AG04449 (cell line): ENCODE measurements at regions not wholly inside any gene's neighbourhood (a gene's known extent, or its start where the extent isn't known, plus 50 kb on each side); places are given as distances from the start of the nearest gene placed in this dataset.
"Not testable (repeated sequence)": the region's sequence is repeated elsewhere in the genome, so short reads cannot be mapped to it uniquely, and the experiment has no call there.

Experiments used
- CTCF ChIA-PET: fragments of 350-600 bp; formaldehyde crosslinking; extraction: SDS; loops from one replicate; lab custom pipeline; 2021; ENCODE audit warnings: antibody characterized with exemption; lab: Yijun Ruan, JAX
- POLR2A ChIA-PET: fragments of 400-600, 350-600 bp; formaldehyde crosslinking; extraction: SDS; loops from one replicate; lab custom pipeline; 2020; ENCODE audit warnings: antibody characterized with exemption, inconsistent platforms; lab: Yijun Ruan, JAX
- DNase-seq: peaks from one replicate; pipeline ENCODE4 v3.0.0-alpha.2; 2010; ENCODE audit warnings: low read depth, low spot score
- H3K4me3 ChIP-seq: 2 replicates; pipeline ENCODE4 v1.5.1; 2011; ENCODE audit warnings: low read depth, mild to moderate bottlenecking, control low read depth, low read length
- TF ChIP-seq, protein P1 (sequence below): IDR thresholded peaks from one replicate; pipeline ENCODE4 v1.5.1; 2011; ENCODE audit warnings: mild to moderate bottlenecking, moderate library complexity, low read length, control low read depth, inconsistent platforms; ENCODE audit not compliant: insufficient read depth; ENCODE audit errors: missing control alignments

DNA sequence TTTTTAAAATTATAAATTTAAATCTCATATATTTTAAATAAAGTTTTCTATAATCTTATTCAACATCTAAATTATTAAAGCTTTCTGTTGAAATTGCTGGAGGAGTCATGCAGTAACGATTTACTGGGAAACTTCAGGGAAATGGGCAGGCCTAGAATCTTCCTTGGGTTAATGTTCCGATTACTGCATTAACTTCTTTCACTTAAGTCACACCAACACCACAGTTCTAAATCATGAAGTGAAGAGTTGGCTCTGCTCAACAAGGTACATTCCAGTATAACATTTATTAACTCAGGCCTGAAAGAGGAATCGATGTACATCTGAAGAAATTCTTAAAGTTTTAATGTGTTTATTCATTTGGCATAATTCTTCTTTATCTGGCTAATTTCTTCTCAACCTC is 244.3 kb downstream of the CCER1 start:
- ChIA-PET POLR2A (no interaction called here), CTCF (no interaction called here)
- no peak overlapping the region for H3K4me3 ChIP-seq
- no peak for DNase-seq
- TF ChIP-seq, protein P1, sequence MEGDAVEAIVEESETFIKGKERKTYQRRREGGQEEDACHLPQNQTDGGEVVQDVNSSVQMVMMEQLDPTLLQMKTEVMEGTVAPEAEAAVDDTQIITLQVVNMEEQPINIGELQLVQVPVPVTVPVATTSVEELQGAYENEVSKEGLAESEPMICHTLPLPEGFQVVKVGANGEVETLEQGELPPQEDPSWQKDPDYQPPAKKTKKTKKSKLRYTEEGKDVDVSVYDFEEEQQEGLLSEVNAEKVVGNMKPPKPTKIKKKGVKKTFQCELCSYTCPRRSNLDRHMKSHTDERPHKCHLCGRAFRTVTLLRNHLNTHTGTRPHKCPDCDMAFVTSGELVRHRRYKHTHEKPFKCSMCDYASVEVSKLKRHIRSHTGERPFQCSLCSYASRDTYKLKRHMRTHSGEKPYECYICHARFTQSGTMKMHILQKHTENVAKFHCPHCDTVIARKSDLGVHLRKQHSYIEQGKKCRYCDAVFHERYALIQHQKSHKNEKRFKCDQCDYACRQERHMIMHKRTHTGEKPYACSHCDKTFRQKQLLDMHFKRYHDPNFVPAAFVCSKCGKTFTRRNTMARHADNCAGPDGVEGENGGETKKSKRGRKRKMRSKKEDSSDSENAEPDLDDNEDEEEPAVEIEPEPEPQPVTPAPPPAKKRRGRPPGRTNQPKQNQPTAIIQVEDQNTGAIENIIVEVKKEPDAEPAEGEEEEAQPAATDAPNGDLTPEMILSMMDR = no peak

DNA sequence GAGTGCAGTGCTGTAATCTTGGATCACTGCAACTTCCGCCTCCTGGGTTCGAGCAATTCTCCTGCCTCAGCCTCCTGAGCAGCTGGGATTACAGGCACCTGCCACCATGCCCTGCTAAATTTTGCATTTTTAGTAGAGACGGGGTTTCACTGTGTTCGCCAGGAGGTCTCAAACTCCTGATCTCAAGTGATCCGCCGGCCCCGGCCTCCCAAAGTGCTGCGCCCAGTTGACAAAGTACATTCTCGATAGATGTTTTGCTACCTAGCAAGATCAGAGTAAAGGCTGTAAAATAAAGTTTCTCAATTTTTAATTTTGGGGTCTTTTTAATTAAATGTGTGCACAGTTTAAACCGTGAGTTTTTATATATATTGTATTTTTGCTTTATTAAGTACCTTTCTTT is 248.9 kb downstream of the CCER1 start:
- CTCF ChIA-PET = no interaction called here
- no peak for DNase-seq
- POLR2A ChIA-PET = no interaction called here
- no peak overlapping the region for H3K4me3 ChIP-seq
- TF ChIP-seq, protein P1 = no peak

DNA sequence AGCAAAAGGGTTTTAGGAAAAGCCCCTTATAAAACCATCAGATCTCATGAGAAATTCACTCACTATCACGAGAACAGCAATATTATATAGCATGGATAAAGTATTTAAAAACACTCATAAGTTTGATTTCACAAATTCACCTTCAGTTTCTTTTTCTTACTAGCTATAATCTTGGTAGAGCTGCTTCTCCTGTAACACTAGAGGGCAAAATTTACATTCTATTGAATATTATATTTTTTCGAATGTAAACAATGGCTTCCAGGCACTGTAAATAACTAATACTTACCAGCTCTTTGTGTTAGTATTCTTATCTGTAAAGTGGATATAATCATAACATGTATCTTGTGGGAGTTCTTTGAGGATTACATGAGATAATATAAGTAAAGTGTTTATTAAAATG is 259.6 kb downstream of the CCER1 start:
- POLR2A ChIA-PET = no interaction called here
- no peak for DNase-seq
- TF ChIP-seq, protein P1 = no peak
- no peak overlapping the region for H3K4me3 ChIP-seq
- CTCF ChIA-PET = interaction anchor here (0.8 to 2.7 kb wide), 12 partner anchors 13 to 248 kb away, joined by 3 to 16 read pairs (median 3); no protein-coding TSS in a partner anchor

DNA sequence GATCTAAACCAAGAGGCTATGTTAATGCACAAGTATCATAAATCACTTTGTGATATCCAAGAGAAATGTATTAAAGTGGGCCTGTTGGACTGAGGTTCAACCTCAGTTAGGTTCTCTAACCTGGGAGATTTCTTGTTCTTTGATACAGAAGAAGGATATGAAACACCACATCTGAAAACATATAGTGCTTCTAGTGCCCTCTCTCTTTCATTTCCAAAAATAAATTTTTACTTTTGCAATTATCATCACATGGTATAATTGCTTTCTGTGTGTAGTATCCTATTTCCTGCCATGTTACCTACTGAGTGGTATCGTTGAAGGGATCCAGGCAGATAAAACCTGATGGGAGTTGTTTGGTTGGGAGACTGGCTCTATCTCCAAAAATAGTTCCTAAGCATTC is 264.9 kb downstream of the CCER1 start:
- DNase-seq = no peak
- no peak overlapping the region for H3K4me3 ChIP-seq
- POLR2A ChIA-PET = no interaction called here
- TF ChIP-seq, protein P1 = no peak
- CTCF ChIA-PET = no interaction called here

DNA sequence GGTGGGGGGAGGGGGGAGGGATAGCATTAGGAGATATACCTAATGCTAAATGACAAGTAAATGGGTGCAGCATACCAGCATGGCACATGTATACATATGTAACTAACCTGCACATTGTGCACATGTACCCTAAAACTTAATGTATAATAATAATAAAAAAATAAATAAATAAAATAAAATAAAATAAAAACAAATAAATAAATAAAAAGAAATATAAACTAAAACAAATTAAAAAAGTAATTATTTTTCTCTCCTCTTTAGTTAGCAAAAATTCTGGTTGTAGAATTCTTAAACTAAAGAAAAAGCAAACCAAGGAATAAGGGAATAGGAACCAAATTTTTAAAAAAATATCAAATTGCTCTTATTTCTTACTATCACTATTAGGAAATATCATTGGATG is 267.3 kb downstream of the CCER1 start:
- CTCF ChIA-PET, POLR2A ChIA-PET: not testable (repeated sequence)

DNA sequence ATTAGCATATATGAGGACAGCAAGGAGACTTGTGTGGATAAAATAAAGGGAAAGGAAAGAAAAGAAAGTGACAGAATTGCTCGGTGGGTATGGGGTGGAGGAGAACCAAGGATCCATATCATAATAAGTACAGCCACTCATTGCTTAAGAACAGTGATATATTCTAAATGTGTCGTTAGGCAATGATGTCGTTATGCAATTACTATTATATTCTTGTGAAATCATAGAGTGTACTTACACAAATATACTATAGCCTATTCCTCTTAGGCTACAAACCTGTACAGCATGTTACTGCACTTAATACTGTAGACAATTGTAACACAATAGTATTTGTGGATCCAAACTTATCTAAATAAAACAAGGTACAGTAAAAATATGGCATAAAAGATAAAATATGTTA is 271.1 kb downstream of the CCER1 start:
- TF ChIP-seq, protein P1 = no peak
- POLR2A ChIA-PET = no interaction called here
- no peak for DNase-seq
- CTCF ChIA-PET = no interaction called here
- H3K4me3 ChIP-seq = no peak overlapping the region

More for the DNA sequence above, 267.3 kb downstream of the CCER1 start:
- H3K4me3 ChIP-seq, DNase-seq: not testable (repeated sequence)

DNA sequence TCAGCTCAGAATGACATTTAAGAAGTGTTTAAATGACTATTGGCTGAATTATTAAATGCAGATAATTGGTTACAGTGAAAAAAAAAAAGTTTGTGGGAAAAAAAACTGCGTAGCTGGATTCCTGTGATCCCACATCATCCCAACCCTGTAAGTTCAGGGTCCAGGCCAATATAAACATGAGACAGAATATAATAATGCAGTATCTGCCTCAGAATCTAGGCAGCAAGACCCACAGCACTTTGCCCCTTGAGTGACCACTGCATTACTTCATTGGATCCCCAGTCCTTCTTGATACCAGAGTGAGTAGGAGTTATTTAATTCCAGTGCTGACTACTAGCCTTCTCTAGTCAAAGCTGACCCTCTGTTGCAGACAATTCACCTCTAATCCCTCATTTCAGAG is 272.6 kb downstream of the CCER1 start:
- ChIA-PET POLR2A (no interaction called here), CTCF (interaction anchor here (1.0 kb wide), 1 partner anchor 13 kb away, joined by 4 read pairs; no protein-coding TSS in a partner anchor)
- H3K4me3 ChIP-seq = no peak overlapping the region
- peak; percentile 53 for DNase-seq
- TF ChIP-seq, protein P1 = no peak
